HepG2 (cell line): ENCODE measurements at regions not wholly inside any gene's neighbourhood (a gene's known extent, or its start where the extent isn't known, plus 50 kb on each side); places are given as distances from the start of the nearest gene placed in this dataset.

Source experiments
- BHLHE40 ChIP-seq: IDR thresholded peaks from 2 replicates; pipeline ENCODE4 v1.6.1; 2011; ENCODE audit warnings: low read length, improper control_type of control experiment
- CTCF ChIP-seq: sonication (generic); formaldehyde crosslinking; IDR thresholded peaks from 2 replicates; pipeline ENCODE4 v1.5.0; 2020; ENCODE audit warnings: mild to moderate bottlenecking, missing genetic modification reagents, moderate library complexity
- EEA1 ChIP-seq: sonication (generic); formaldehyde crosslinking; IDR thresholded peaks from 2 replicates; pipeline ENCODE4 v1.5.1; 2020; ENCODE audit warnings: mild to moderate bottlenecking, missing genetic modification reagents, borderline replicate concordance
- EP300 ChIP-seq, 3 experiments: sonication (generic) in 1 of 3; formaldehyde crosslinking in 1 of 3; IDR thresholded peaks; 2 replicates each; pipeline versions ENCODE4 v1.5.1 to v1.6.1; 2011 to 2020; ENCODE audit warnings: low read depth in 2 of 3, low read length in 2 of 3, borderline replicate concordance in 1 of 3, improper control_type of control experiment in 1 of 3, mild to moderate bottlenecking in 1 of 3, missing genetic modification reagents in 1 of 3, moderate library complexity in 1 of 3
- GABPA ChIP-seq, 2 experiments: IDR thresholded peaks; 2 replicates each; pipeline ENCODE4 v1.6.1; 2011 to 2016; ENCODE audit warnings: low read depth in 2 of 2, low read length in 1 of 2, missing biosample characterization in 1 of 2, missing genetic modification characterization in 1 of 2
- HES4 ChIP-seq: sonication (generic); formaldehyde crosslinking; IDR thresholded peaks from 2 replicates; pipeline ENCODE4 v1.9.0; 2021; ENCODE audit warnings: mild to moderate bottlenecking, missing genetic modification reagents, borderline replicate concordance
- MAX ChIP-seq: IDR thresholded peaks from 2 replicates; pipeline ENCODE4 v1.6.1; 2012; ENCODE audit warnings: inconsistent platforms
- POLR2AphosphoS2 ChIP-seq: IDR thresholded peaks from 2 replicates; pipeline ENCODE4 v1.6.1; 2011; ENCODE audit warnings: low read depth, low read length, improper control_type of control experiment
- PRDM15 ChIP-seq: sonication (generic); formaldehyde crosslinking; IDR thresholded peaks from 2 replicates; pipeline ENCODE4 v1.4.0; 2020; ENCODE audit warnings: missing genetic modification reagents
- SP1 ChIP-seq, 2 experiments: fragments of 450-650 bp in 1 of 2; sonication (generic) in 1 of 2; formaldehyde crosslinking in 1 of 2; IDR thresholded peaks; 2 replicates each; pipeline versions ENCODE4 v1.4.0 to v1.6.1; 2016 to 2020; ENCODE audit warnings: missing genetic modification reagents in 1 of 2
- ZNF776 ChIP-seq: sonication (generic); formaldehyde crosslinking; IDR thresholded peaks from 2 replicates; pipeline ENCODE4 v1.4.0; 2020; ENCODE audit warnings: mild to moderate bottlenecking, missing genetic modification reagents
- ZSCAN9 ChIP-seq: IDR thresholded peaks from 2 replicates; pipeline ENCODE4 v1.6.1; 2016; ENCODE audit warnings: borderline replicate concordance
- TF ChIP-seq, protein P1 (sequence below): sonication (generic); formaldehyde crosslinking; IDR thresholded peaks from 2 replicates; pipeline ENCODE4 v1.4.0; 2020; ENCODE audit warnings: mild to moderate bottlenecking, missing genetic modification reagents

- TF ChIP-seq ZSCAN9 (CRISPR knock-in tag) = no peak
- no peak for TF ChIP-seq PRDM15
- TF ChIP-seq MAX = no peak
- no peak for TF ChIP-seq BHLHE40
- TF ChIP-seq CTCF (CRISPR knock-in tag) = no peak
- no peak for TF ChIP-seq HES4
- TF ChIP-seq POLR2AphosphoS2 = no peak
- TF ChIP-seq GABPA (IDR thresholded peaks at IDR 0.05; ENCODE audit: low read depth, low read length) = no peak
- TF ChIP-seq GABPA (CRISPR knock-in tag; IDR thresholded peaks at IDR 0.05; ENCODE audit: low read depth) = no peak
- TF ChIP-seq EEA1 = no peak
- no peak for TF ChIP-seq ZNF776 (CRISPR knock-in tag)
- TF ChIP-seq EP300 (IDR thresholded peaks at IDR 0.05; ENCODE audit: low read depth in 2 of 2, low read length in 2 of 2) = no peak
- no peak for TF ChIP-seq EP300 (CRISPR knock-in tag; IDR thresholded peaks at IDR 0.05; ENCODE audit: borderline replicate concordance)
- TF ChIP-seq, protein P1, sequence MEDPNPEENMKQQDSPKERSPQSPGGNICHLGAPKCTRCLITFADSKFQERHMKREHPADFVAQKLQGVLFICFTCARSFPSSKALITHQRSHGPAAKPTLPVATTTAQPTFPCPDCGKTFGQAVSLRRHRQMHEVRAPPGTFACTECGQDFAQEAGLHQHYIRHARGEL (CRISPR knock-in tag) = no peak
- TF ChIP-seq SP1 (IDR thresholded peaks at IDR 0.05) = no peak
- TF ChIP-seq SP1 (CRISPR knock-in tag; IDR thresholded peaks at IDR 0.05) = no peak
Measured at GRCh38 chr10:109701633-109702215, 221.6 kb downstream of the XPNPEP1 start.
